ENCODE measurements at regions not wholly inside any gene's neighbourhood (a gene's known extent, or its start where the extent isn't known, plus 50 kb on each side); places are given as distances from the start of the nearest gene placed in this dataset.

GRCh38 chr18:27709344-27709743 lies 467.6 kb downstream of the CDH2 start:
- no peak for DNase-seq

DNA sequence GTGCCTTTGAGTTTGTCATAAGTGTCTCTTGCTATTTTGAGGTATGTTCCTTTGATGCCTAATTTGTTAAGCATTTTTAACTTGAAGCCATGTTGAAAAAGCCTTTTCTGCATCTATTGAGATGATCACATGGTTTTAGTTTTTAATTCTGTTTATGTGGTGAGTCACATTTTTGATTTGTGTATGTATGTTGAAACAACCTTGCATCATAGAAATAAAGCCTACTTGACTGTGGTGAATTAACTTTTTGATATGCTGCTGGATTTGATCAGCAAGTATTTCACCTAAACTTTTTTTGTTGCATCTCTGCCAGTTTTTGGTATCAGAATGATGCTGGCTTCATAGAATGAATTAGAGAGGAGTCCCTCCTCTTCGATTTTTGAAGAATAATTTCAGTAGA lies 469.7 kb downstream of the CDH2 start:
- no peak overlapping the region for H3K4me3 ChIP-seq (ENCODE audit: low read depth, low read length)
- H3K36me3 ChIP-seq: no peaks in the 10 kb centered on the region
- no peak for TF ChIP-seq CTCF (IDR thresholded peaks at IDR 0.05; ENCODE audit: low read depth, low read length)
- H3K9me3 ChIP-seq (ENCODE audit: severe bottlenecking): peaks cover 3% of the 10 kb centered on the region
- no peak overlapping the region for H3K27ac ChIP-seq
- H3K27me3 ChIP-seq (ENCODE audit: insufficient read depth, low read depth, severe bottlenecking): no peaks in the 10 kb centered on the region
- DNase-seq: no peak

More at GRCh38 chr18:27709344-27709743, 467.6 kb downstream of the CDH2 start:
- Histone ChIP-seq H3K27me3 (ENCODE audit: insufficient read depth, low read depth, severe bottlenecking) (no peaks in the 10 kb centered on the region), H3K4me3 (ENCODE audit: low read depth, low read length) (no peak overlapping the region), H3K36me3 (no peaks in the 10 kb centered on the region), H3K9me3 (ENCODE audit: severe bottlenecking) (peaks cover 3% of the 10 kb centered on the region), H3K27ac (no peak overlapping the region)
- TF ChIP-seq CTCF (IDR thresholded peaks at IDR 0.05; ENCODE audit: low read depth, low read length): no peak

GRCh38 chr18:27704736-27705361 lies 472.1 kb downstream of the CDH2 start:
- no peak for DNase-seq
- Histone ChIP-seq H3K27ac (no peak overlapping the region), H3K36me3 (no peaks in the 10 kb centered on the region), H3K4me3 (ENCODE audit: low read depth, low read length) (no peak overlapping the region), H3K27me3 (ENCODE audit: insufficient read depth, low read depth, severe bottlenecking) (no peaks in the 10 kb centered on the region), H3K9me3 (ENCODE audit: severe bottlenecking) (peaks cover 3% of the 10 kb centered on the region)
- no peak for TF ChIP-seq CTCF (IDR thresholded peaks at IDR 0.05; ENCODE audit: low read depth, low read length)

- Histone ChIP-seq H3K27me3 (ENCODE audit: insufficient read depth, low read depth, severe bottlenecking) (no peaks in the 10 kb centered on the region), H3K36me3 (no peaks in the 10 kb centered on the region), H3K9me3 (ENCODE audit: severe bottlenecking) (no peaks in the 10 kb centered on the region), H3K4me3 (ENCODE audit: low read depth, low read length) (no peak overlapping the region), H3K27ac (no peak overlapping the region; the same call in 1 of the 2 replicates)
- TF ChIP-seq CTCF (IDR thresholded peaks at IDR 0.05; ENCODE audit: low read depth, low read length): no peak
- no peak for DNase-seq
Observed at GRCh38 chr18:27699137-27699536, 477.8 kb downstream of the CDH2 start.

DNA sequence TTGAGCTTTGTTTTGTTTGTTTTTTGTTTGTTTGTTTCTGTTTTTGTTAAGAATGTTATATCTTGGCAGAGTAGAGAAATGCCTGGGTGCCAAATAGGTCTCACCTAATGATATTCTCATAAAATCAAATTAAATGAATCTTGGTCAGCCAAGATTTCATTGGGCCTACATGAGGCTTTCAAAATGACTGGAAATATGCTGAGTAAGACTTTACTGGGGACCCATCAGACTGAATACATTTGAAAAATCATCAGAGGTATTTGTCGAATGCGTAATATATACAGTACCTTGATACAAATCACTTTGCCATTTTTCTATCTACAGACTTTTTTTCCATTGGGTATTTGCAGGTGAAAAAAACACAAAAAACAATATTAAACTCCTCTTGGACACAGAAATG lies 480.8 kb downstream of the CDH2 start:
- H3K27ac ChIP-seq: no peak overlapping the region
- H3K9me3 ChIP-seq (ENCODE audit: severe bottlenecking): no peaks in the 10 kb centered on the region
- H3K4me3 ChIP-seq (ENCODE audit: low read depth, low read length): no peak overlapping the region
- no peaks in the 10 kb centered on the region for H3K36me3 ChIP-seq
- no peaks in the 10 kb centered on the region for H3K27me3 ChIP-seq (ENCODE audit: insufficient read depth, low read depth, severe bottlenecking)
- DNase-seq: no peak
- TF ChIP-seq CTCF (IDR thresholded peaks at IDR 0.05; ENCODE audit: low read depth, low read length): no peak

DNA sequence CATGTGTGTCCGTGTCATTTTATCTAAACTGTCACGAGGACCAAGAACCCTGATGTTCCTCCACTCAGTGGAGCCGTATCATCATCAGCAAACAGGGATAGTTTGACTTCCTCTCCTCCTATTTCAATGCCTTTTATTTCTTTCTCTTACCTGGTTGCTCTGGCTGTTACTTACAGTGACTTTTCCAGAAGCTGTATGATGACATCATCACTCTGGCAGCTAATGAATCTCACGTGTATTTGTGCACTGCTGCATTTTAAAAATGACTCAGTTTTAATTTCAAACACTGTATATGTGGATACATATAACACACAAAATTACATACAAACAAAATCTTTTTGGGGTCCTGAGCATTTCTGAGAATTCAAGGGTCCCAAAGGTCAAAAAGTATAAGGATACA lies 481.4 kb downstream of the CDH2 start:
- no peak for TF ChIP-seq CTCF (IDR thresholded peaks at IDR 0.05; ENCODE audit: low read depth, low read length)
- Histone ChIP-seq H3K36me3 (no peaks in the 10 kb centered on the region), H3K4me3 (ENCODE audit: low read depth, low read length) (no peak overlapping the region), H3K27me3 (ENCODE audit: insufficient read depth, low read depth, severe bottlenecking) (no peaks in the 10 kb centered on the region), H3K27ac (no peak overlapping the region), H3K9me3 (ENCODE audit: severe bottlenecking) (no peaks in the 10 kb centered on the region)
- no peak for DNase-seq

Measured in WERI-Rb-1 (cell line).